Activated T-helper 2 cell treated with anti-CD3 and anti-CD28 coated beads, Interferon-gamma antibody, Interleukin-2, Interleukin-4, amounts not matched to agents 10 μg/mL and 5 μg/mL and 100 μg/mL, durations not matched to agents 14 hours and 24 hours and 36 hours (primary cell): ENCODE measurements at regions not wholly inside any gene's neighbourhood (a gene's known extent, or its start where the extent isn't known, plus 50 kb on each side); places are given as distances from the start of the nearest gene placed in this dataset.
"Not testable (repeated sequence)": the region's sequence is repeated elsewhere in the genome, so short reads cannot be mapped to it uniquely, and the experiment has no call there.

Experiments
- DNase-seq: peaks from one replicate; pipeline ENCODE4 v3.0.0; 2021; ENCODE audit warnings: low spot score
- H3K27ac Mint-ChIP-seq: one replicate; pipeline ENCODE4 v1.8.0; 2021; ENCODE audit warnings: mixed read lengths
- H3K27me3 Mint-ChIP-seq: one replicate; pipeline ENCODE4 v1.8.0; 2021; ENCODE audit warnings: low read depth, mixed read lengths
- H3K36me3 Mint-ChIP-seq: one replicate; pipeline ENCODE4 v1.8.0; 2021; ENCODE audit warnings: low read depth, mixed read lengths
- H3K4me1 Mint-ChIP-seq: one replicate; pipeline ENCODE4 v1.8.0; 2021; ENCODE audit warnings: low read depth, mixed read lengths
- H3K4me3 Mint-ChIP-seq: one replicate; pipeline ENCODE4 v1.8.0; 2021; ENCODE audit warnings: low read depth, mild to moderate bottlenecking, moderate library complexity, mixed read lengths
- H3K9me3 Mint-ChIP-seq: one replicate; pipeline ENCODE4 v1.8.0; 2021; ENCODE audit warnings: mixed read lengths
- intact Hi-C: fragments of 100-400 bp; cut with micrococcal nuclease; formaldehyde crosslinking; loops from one replicate; pipeline ENCODE4 v1.15.1; 2023

DNA sequence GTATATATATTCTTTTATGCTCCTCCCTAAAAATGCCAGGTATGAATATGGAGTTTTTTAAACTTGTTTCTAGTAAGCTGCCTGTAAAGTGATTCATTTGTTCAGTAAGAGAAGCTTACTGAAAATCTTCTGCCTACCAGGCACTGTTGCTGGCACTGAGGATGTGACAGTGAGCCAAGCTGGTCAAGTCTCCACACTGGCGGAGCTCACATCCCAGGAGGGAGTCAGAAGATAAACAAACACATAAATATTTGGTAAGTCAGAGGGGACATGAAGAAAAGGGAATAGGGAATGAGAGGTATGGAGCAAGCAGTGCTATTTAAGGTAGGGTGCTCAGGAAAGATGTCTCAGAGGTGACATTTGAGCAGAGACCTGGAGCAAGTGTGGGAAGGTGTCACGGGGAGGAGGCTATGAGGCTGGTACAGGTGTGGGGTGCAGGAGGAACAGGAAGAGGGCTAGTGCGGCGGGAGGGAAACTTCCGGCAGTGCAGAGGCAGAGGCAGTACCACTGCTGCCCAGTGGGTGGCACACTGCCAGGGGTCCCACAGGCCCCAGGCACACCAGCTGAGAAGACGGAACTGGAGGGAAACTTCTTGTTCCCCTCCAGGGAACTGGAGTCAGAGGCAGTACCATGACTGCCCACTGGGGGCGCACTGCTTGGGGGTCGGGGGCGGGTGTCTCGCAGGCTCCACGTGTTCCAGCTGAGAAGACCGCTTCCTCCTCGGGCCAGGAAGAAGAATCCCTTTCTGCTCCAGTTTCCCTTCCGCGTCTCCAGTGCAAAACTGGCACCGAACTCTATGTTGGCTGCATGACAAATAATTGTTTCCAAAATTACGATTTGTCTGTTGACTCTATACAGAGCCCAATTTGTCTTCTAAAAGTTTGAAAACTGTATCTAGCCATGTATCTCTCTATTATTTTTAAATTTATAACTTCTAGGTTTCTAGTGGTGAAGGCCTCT lies 161.0 kb downstream of the TEX36 start:
- DNase-seq: no peak
- Mint-ChIP-seq H3K27me3 (no peaks in the 10 kb centered on the region), H3K9me3 (no peaks in the 10 kb centered on the region), H3K4me1 (no peaks in the 10 kb centered on the region), H3K27ac (no peak overlapping the region), H3K36me3 (no peaks in the 10 kb centered on the region), H3K4me3 (no peak overlapping the region)
- intact Hi-C loops: no loop called here

DNA sequence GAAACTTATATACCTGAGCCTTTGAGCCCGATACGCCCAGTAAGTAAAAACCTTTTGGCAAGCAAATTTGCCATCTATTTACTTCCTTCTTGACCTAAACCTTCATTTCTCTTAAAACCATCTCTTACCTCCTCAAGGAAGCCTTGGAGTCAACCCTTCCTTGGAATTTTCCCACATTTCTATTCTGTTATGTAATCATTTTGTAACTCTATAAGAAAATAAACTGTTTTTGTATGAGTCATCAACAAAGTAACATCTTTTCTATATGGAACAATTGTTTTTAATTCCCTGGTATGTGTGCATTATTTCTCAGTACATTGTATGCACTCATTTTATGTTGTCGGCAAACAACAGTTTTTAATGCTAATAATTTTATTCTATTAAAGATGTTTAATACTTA lies 162.0 kb downstream of the TEX36 start:
- no peaks in the 10 kb centered on the region for H3K36me3 Mint-ChIP-seq
- H3K4me1 Mint-ChIP-seq: no peaks in the 10 kb centered on the region
- intact Hi-C loops: no loop called here
- DNase-seq: no peak
- no peaks in the 10 kb centered on the region for H3K9me3 Mint-ChIP-seq
- H3K27me3 Mint-ChIP-seq: no peaks in the 10 kb centered on the region
- no peak overlapping the region for H3K27ac Mint-ChIP-seq
- no peak overlapping the region for H3K4me3 Mint-ChIP-seq

GRCh38 chr10:125518397-125518796 lies 164.6 kb downstream of the TEX36 start:
- intact Hi-C loops, H3K4me1 Mint-ChIP-seq, H3K36me3 Mint-ChIP-seq: not testable (repeated sequence)

DNA sequence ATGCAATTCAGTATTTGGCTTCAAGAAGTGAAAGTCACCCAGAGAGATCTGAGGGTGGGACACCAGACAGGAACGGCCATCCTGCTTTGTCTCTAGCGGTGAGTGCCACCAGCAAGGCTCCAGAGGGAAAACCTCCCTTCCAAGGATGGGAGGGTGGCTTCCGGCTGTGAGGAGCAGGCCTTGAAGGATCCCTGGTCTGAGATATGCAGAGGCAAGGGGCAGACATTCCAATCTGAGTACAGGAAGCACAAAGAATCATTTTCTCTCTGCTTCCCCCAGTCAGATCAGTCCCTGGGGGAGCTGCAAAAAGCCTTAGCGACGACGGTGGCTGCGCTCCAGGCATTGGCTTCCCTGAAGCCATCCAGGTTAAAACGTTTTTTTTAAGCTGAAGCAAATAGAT lies 167.4 kb downstream of the TEX36 start:
- Mint-ChIP-seq H3K4me3 (no peak overlapping the region), H3K36me3 (no peaks in the 10 kb centered on the region), H3K27me3 (no peaks in the 10 kb centered on the region), H3K4me1 (no peaks in the 10 kb centered on the region), H3K9me3 (no peaks in the 10 kb centered on the region), H3K27ac (no peak overlapping the region)
- no peak for DNase-seq
- intact Hi-C loops: no loop called here

More at GRCh38 chr10:125518397-125518796, 164.6 kb downstream of the TEX36 start:
- not testable (repeated sequence) for H3K9me3 Mint-ChIP-seq, H3K27me3 Mint-ChIP-seq, H3K4me3 Mint-ChIP-seq, H3K27ac Mint-ChIP-seq, DNase-seq

DNA sequence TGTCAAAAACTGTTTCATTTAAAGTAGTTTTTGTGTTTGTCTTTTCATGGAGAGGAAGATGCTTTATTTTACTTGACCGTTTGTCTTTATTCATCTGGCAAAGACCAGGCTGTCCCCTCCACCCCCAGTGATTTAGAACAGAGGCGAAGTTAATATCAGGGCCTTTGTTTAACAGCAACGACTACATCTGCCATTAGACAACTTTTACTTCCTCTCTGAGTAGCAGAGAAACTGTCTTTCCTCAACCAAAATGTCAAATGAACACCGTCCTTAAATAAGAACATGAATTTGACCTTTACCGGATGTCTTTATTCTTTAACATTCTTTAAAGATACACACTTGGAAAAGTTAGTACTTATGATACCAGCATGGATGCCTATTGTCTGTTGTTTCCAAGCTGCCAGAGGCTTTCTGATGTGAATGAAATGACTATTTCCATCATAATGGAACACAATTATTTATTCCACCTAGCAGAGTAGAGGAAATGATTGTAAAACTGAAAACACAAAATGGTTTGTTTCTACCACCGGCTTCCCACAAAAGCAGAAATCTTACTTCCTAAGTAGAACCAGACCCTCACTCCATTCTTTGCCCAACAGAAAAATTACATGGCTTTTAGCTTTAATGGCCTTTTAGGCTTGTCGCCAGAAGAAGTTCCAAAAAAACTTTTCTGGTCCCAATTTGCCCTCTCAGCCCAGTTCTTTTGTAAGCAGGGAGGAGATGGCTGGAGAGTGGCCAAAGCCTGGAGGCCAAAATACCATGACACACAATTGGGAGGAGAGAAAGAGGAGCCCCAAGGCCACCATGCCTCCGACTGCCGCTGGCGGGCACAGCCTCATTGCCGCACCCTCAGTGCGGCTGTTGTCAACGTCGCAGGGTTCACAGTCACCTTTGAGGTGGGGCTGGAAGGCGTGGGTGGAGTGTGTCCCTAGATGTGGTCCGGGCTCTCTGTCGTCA lies 168.5 kb downstream of the TEX36 start:
- H3K27ac Mint-ChIP-seq: no peak overlapping the region
- no peaks in the 10 kb centered on the region for H3K27me3 Mint-ChIP-seq
- no peak for DNase-seq
- no peaks in the 10 kb centered on the region for H3K4me1 Mint-ChIP-seq
- H3K9me3 Mint-ChIP-seq: no peaks in the 10 kb centered on the region
- H3K36me3 Mint-ChIP-seq: no peaks in the 10 kb centered on the region
- no peak overlapping the region for H3K4me3 Mint-ChIP-seq
- intact Hi-C loops: no loop called here

DNA sequence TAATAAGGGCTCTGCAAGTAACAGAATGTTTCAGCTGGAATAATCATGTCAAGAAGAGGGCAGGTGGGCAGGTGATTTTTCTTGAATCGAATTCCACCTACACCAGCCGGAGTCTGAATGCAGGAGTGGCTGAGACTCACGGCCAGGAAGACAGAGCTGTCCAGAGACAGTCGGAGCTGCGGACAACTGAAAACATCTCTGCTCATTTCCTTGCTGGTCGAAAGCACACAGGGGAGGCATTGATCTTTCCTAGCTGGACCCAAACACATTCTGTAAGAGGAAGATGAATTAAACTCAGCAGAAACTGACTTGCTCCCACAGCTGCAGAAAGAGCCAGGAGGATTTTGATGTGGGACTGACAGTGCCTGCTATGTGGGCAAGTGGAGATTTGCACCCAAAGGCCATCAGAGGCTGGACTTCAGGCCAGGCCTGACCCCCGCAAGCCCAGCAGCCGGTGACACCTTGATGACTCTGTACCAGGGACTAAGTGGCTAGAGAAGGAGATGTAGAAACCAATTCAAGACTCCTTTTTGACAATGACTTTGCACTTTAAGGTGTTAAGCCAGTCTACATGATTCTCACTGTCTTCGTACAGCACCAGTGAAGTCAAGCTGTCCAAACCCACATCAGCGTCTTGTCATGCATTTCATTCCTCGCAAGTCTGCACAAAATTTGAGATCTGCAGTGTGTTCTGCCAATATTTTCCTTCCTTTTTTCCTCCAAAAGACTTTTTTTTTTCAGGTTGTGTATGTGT lies 169.4 kb downstream of the TEX36 start:
- intact Hi-C loops: no loop called here
- Mint-ChIP-seq H3K27me3 (no peaks in the 10 kb centered on the region), H3K36me3 (no peaks in the 10 kb centered on the region), H3K4me1 (no peaks in the 10 kb centered on the region), H3K27ac (no peak overlapping the region), H3K4me3 (no peak overlapping the region), H3K9me3 (no peaks in the 10 kb centered on the region)
- DNase-seq: no peak

GRCh38 chr10:125510998-125511397 lies 172.0 kb downstream of the TEX36 start:
- H3K27me3 Mint-ChIP-seq: no peaks in the 10 kb centered on the region
- intact Hi-C loops: no loop called here
- H3K27ac Mint-ChIP-seq: no peak overlapping the region
- no peaks in the 10 kb centered on the region for H3K36me3 Mint-ChIP-seq
- no peak overlapping the region for H3K4me3 Mint-ChIP-seq
- DNase-seq: no peak
- H3K4me1 Mint-ChIP-seq: no peaks in the 10 kb centered on the region
- H3K9me3 Mint-ChIP-seq: no peaks in the 10 kb centered on the region

DNA sequence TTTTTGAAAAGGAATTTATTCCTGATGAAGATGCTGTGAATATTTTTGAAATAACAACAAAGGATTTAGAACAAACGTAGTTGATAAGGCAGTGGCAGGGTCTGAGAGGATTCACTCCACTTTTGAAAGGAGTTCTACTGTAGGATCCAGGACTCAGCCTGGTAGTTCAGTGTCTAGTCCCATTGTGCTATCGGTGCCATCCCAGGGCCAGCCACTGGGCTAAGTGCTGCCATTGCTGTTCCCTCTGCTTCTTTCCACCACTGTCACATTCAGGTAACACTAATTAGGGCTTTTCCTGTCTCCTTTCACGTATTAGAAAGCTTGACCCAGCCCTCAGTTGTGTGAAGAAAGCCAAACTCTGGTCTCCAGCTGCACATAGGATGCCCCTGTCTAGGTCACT lies 177.3 kb downstream of the TEX36 start:
- Mint-ChIP-seq H3K36me3 (no peaks in the 10 kb centered on the region), H3K9me3 (no peaks in the 10 kb centered on the region), H3K27me3 (no peaks in the 10 kb centered on the region), H3K4me1 (no peaks in the 10 kb centered on the region), H3K4me3 (no peak overlapping the region), H3K27ac (no peak overlapping the region)
- DNase-seq: no peak
- intact Hi-C loops: no loop called here

DNA sequence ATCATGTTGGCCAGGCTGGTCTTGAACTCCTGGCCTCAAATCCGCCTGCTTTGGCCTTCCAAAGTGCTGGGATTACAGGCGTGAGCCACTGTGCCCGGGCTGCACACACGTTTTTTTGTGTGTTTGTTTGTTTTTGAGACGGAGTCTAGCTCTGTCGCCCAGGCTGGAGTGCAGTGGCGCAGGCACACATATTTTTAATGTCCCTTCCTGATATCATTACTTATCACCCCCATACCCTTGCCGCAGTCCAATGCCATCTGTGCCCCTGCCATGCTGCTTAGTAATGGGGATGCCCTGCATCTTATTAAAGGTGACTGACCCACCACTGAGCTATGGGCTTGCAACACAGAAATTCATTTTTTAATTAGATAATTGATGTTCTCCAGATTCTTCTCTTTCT lies 180.7 kb downstream of the TEX36 start:
- Mint-ChIP-seq H3K27me3 (no peaks in the 10 kb centered on the region), H3K36me3 (no peaks in the 10 kb centered on the region), H3K4me3 (no peak overlapping the region), H3K27ac (no peak overlapping the region), H3K9me3 (no peaks in the 10 kb centered on the region), H3K4me1 (no peaks in the 10 kb centered on the region)
- DNase-seq: no peak
- intact Hi-C loops: no loop called here

DNA sequence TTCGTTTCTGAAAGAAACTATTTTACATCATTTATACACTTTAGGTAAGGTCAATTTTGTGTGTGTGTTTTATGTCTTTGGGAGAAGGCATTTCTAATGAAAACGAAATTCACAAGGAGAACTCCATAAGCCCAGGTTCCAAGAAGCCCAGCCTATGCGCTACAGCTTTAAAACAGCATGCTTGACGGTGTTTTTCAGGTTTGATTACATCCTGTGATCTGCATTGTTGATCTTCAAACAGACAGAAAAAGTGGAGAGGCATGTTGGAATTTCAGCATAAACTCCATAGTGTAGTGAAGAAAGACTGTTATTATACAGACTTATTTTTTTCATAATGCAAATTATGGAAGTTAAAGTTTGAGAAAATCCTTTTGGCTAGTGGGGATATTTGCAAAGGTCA lies 187.6 kb downstream of the TEX36 start:
- H3K27me3 Mint-ChIP-seq: no peaks in the 10 kb centered on the region
- H3K4me3 Mint-ChIP-seq: no peak overlapping the region
- no peak overlapping the region for H3K27ac Mint-ChIP-seq
- no peak for DNase-seq
- no peaks in the 10 kb centered on the region for H3K4me1 Mint-ChIP-seq
- H3K9me3 Mint-ChIP-seq: no peaks in the 10 kb centered on the region
- intact Hi-C loops: no loop called here
- H3K36me3 Mint-ChIP-seq: no peaks in the 10 kb centered on the region

DNA sequence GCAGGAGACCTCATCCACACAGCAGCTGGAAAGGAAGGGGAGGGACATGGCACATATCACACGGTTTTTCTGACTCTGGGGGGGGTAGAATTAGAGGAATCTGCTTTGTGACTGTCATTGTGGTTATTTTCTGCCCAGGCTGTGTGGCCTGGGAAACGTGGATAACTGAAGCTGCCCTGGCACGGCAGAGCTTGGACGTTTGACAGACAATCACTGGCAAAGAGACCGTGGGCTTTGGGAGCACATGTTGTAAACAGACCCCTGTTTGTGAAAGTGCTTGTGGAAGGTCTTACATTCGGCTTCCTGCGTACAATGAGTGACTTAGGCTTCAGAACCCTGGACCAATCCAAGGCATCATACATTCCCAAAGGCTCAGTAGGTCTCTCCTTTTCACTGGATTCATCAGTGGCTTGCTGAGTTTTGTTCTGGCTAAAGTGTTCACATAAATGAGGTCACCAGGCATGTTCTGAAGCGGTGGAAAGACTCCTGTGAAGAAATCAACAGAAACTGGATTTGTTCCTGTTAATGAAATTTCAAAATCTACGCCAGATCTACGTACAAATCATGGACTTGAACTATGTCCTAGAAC lies 188.2 kb downstream of the TEX36 start:
- DNase-seq: no peak
- H3K36me3 Mint-ChIP-seq: no peaks in the 10 kb centered on the region

DNA sequence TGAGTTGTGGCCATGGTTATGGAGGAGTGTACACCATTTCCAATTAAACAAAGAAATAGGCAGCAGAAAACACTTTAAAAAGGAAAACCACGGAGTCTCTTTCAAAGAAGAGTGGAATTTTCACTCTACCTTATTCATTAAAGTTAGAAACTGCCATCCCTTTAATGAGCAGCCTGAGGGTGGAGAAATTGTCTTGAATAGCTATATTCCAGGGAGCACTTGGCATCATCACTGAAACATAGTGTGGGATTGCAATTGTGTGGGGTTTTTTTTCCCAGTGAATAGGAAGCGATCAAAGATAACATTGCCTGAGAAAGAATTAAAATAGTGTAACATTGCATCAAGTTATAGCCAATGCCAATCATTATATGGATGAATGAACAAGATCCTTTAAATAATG lies 191.6 kb downstream of the TEX36 start:
- H3K4me1 Mint-ChIP-seq: no peaks in the 10 kb centered on the region
- intact Hi-C loops: no loop called here
- no peak for DNase-seq

More for the DNA sequence above, 188.2 kb downstream of the TEX36 start:
- H3K4me3 Mint-ChIP-seq: no peak overlapping the region
- no peaks in the 10 kb centered on the region for H3K27me3 Mint-ChIP-seq
- H3K4me1 Mint-ChIP-seq: no peaks in the 10 kb centered on the region
- intact Hi-C loops: no loop called here
- H3K9me3 Mint-ChIP-seq: no peaks in the 10 kb centered on the region
- H3K27ac Mint-ChIP-seq: no peak overlapping the region

More for the DNA sequence above, 191.6 kb downstream of the TEX36 start:
- Mint-ChIP-seq H3K9me3 (no peaks in the 10 kb centered on the region), H3K27me3 (no peaks in the 10 kb centered on the region), H3K4me3 (no peak overlapping the region), H3K27ac (no peak overlapping the region), H3K36me3 (no peaks in the 10 kb centered on the region)
